ENCODE measurements at regions not wholly inside any gene's neighbourhood (a gene's known extent, or its start where the extent isn't known, plus 50 kb on each side); places are given as distances from the start of the nearest gene placed in this dataset.

GRCh38 chr5:8851101-8851500 is 694.8 kb downstream of the SEMA5A start:
- DNase-seq (peak in 1 of 4 donors; percentile 19), ATAC-seq (no peak)
- H3K9me3 ChIP-seq = peaks cover 0 to 1% of the 10 kb centered on the region in 2 donors
- TF ChIP-seq CTCF (IDR thresholded peaks at IDR 0.05) = no peak
- no peaks in the 10 kb centered on the region for H3K27me3 ChIP-seq
- H3K27ac ChIP-seq = no peak overlapping the region
- intact Hi-C loops (cut with DNase I) = no loop called here
- no peaks in the 10 kb centered on the region for H3K36me3 ChIP-seq
- no peaks in the 10 kb centered on the region for H3K4me1 ChIP-seq
- H3K4me3 ChIP-seq = no peak overlapping the region

- no peaks in the 10 kb centered on the region for H3K36me3 ChIP-seq
- intact Hi-C loops (cut with DNase I) = no loop called here
- peaks cover 0 to 1% of the 10 kb centered on the region in 2 donors for H3K9me3 ChIP-seq
- TF ChIP-seq CTCF (IDR thresholded peaks at IDR 0.05) = no peak
- DNase-seq (no peak), ATAC-seq (no peak)
- no peaks in the 10 kb centered on the region for H3K4me1 ChIP-seq
- H3K4me3 ChIP-seq = no peak overlapping the region
- H3K27ac ChIP-seq = no peak overlapping the region
- no peaks in the 10 kb centered on the region for H3K27me3 ChIP-seq
These were observed 688.8 kb downstream of the SEMA5A start for GRCh38 chr5:8857051-8857450.

GRCh38 chr5:8861764-8862163 is 684.1 kb downstream of the SEMA5A start:
- Histone ChIP-seq H3K4me3 (no peak overlapping the region), H3K27me3 (no peaks in the 10 kb centered on the region), H3K4me1 (no peaks in the 10 kb centered on the region), H3K27ac (no peak overlapping the region), H3K9me3 (no peaks in the 10 kb centered on the region), H3K36me3 (no peaks in the 10 kb centered on the region)
- DNase-seq = no peak
- no peak for ATAC-seq
- TF ChIP-seq CTCF (IDR thresholded peaks at IDR 0.05) = no peak
- intact Hi-C loops (cut with DNase I) = no loop called here

GRCh38 chr5:8864053-8864452 is 681.8 kb downstream of the SEMA5A start:
- no peaks in the 10 kb centered on the region for H3K36me3 ChIP-seq
- no peaks in the 10 kb centered on the region for H3K4me1 ChIP-seq
- H3K27ac ChIP-seq = no peak overlapping the region
- intact Hi-C loops (cut with DNase I) = no loop called here
- H3K9me3 ChIP-seq = no peaks in the 10 kb centered on the region
- DNase-seq (no peak), ATAC-seq (peak; percentile 19)
- no peak for TF ChIP-seq CTCF (IDR thresholded peaks at IDR 0.05)
- H3K4me3 ChIP-seq = no peak overlapping the region
- H3K27me3 ChIP-seq = no peaks in the 10 kb centered on the region

GRCh38 chr5:8865266-8865665 is 680.6 kb downstream of the SEMA5A start:
- DNase-seq (no peak), ATAC-seq (no peak)
- intact Hi-C loops (cut with DNase I) = no loop called here
- no peak for TF ChIP-seq CTCF (IDR thresholded peaks at IDR 0.05)
- H3K9me3 ChIP-seq = no peaks in the 10 kb centered on the region
- no peak overlapping the region for H3K27ac ChIP-seq
- H3K36me3 ChIP-seq = no peaks in the 10 kb centered on the region
- H3K27me3 ChIP-seq = no peaks in the 10 kb centered on the region
- H3K4me3 ChIP-seq = no peak overlapping the region
- H3K4me1 ChIP-seq = no peaks in the 10 kb centered on the region

Data from left lung (tissue), 4 donors.